ENCODE measurements at regions not wholly inside any gene's neighbourhood (a gene's known extent, or its start where the extent isn't known, plus 50 kb on each side); places are given as distances from the start of the nearest gene placed in this dataset.
A peak's percentile ranks its signal among the peaks of the same experiment; 100 is the strongest.

DNA sequence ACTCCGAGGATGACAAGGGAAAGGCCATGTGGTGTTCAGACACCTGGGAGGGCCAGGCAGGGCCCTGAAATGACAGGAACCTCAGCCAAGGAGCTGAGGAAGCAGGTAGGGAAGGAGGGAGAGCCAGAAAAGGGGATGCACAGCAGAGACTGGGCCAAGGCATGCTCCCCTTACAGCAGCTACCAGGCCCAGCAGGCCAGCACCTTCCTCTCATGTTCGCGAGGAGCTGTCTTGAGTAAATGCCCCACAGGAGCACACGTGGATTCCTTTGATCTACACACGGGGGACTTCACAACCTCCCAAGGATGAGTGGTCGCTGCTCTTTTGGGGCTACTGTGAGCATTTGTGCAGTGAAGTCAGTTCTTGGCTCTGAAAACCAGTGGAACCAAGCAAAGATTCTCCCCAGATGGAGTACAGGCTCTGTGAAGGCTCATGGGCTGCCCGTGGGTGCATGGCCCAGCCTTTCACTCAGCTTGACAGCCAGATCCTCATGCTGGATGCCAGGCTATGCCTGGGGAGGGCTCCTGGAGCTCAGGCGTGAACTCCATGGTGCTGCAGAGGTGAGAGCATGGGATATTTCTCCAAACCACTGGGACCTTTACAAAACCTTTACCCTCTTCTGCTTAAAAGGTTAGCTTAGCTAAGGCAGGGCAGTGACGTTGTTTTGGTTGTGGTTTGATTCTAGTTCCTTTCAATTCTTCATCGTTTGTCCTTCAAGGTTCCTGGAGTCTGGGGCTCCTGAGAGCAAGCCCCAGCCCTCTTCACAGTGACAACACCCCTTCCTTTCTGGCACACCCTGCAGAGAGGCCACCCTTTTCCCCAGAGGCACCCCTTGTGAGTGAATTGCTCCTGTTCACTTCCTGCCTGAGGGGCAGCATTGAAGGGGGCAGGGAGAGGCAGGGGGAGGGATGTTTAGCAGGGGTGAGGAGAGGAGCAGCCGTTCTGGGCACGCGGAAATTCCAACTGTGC, 74.2 kb upstream of the ZPBP start:
- DNase-seq (ENCODE audit: low spot score) = no peak

DNA sequence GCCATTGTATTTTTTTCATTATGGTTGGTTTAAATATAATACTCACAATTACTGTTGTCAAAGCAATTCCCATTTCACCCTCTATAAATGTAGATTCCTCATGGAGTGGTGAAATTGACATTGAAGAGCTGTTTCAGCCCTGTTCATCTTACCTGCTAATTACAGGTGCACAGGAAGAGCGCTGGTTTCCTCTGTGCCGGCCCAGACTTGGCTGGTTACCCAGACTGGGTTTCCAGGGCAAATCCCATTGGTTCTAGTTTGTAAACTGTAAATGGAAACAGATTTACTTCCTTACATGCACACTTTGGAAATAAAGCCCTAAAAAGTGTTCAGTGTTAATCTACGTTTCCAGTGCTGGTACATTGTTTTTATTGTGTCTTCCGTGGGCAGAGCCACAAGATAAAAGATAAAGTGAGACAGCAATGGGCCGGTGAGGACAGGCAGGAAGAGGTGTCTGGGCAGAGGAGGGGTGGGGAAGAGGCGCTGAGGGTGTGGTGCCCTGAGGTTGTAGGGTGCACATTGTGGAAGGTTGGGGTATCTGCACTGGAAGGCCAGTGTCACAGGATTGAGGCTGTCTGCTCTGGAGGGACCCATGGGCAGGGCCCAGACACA, 71.6 kb upstream of the ZPBP start:
- DNase-seq (ENCODE audit: low spot score) = no peak

DNA sequence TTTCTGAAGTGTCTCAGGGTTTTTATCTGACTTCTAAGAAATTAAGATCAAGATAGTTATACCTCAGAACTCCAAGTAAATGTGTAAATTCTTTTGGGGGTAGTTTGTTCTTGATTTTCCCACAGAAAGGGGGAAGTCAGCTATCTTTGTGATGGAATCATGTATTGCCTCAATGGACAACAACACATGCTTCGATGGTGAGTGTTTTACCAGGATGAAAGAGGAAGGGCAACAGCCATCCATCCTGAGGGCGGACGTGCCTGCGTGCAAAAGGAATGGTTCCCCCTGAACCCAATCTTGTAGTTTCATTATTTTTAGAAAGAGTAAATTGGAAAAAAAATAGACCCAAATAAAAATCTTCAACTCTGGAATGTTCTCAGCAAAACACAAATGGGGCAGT, 67.2 kb upstream of the ZPBP start:
- no peak for DNase-seq (ENCODE audit: low spot score)

DNA sequence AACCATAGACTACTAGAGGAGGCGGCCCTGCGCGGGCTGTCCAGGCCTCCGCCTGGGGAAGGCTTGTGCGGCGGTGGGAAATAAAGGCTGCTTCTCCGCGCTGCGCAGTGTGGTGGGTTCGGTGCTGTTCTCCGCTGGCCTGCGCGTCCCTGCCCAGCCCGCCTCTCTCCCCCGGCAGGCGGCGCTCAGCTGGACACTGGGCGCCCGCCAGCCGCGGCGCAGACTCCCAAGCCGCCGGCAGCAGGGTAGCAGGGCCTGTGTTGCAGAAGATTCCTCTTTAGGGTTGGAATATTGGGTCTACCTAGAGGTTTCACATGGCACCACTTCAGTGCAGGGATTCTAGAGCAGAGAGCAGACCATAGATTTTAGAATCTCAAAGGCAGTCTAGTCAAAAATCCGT, 66.1 kb upstream of the ZPBP start:
- no peak for DNase-seq (ENCODE audit: low spot score)

DNA sequence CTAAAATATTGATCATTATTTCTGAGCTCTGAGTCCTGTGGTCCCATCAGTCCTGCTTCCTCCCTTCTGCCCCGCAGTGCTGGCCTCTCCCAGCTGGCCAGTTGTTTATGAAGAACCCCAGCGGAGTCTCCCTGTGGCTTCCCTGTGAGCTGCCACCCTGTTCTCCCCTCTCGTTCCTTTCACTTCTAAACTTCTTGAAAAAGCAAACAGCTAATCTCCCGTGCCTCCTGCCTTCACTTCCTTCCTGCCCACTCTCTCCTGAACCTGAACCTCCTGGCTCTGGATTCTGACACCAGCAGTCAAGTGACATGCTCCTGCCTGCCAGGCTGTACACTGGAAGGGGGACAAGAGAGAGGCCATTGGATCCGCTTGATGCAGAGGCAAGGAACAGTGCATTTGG, 63.7 kb upstream of the ZPBP start:
- no peak for DNase-seq (ENCODE audit: low spot score)

DNA sequence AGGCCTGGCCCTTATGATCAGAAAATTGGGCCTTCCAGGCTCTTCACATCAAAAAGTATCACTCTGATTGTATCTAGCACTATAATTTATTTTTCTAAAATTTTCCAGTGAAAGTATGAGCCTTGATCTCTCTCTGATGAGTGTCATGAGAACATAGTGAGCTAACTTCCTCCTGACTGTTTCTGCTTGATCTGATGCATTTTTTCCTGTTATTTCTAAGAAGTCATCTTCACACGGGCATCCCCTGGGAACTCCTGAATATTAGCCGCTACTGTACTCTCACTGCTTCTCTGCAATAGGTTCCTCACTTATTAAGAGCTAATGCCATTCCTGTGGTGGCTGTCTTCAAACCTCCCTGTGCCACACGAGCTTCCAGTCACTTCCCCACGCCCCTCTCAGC, 63.1 kb upstream of the ZPBP start:
- DNase-seq (ENCODE audit: low spot score) = no peak

DNA sequence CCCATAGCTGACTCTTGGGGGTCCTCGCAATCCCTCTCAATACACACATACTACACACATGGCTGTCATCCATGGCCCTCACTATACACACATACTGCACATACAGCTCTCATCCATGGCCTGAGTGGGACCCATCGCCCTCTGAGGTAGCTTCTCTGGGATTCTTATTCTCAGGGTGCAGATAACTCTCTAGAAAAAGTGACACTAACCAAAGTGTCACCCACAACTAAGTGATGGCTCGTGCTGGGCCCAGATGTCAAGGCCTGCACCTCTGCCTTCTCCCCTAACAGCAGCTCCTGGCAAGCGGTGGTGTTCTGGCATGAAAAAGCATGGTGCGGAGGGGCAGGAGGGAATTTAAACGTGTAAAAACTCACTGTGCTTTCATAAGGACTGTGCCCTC, 62.7 kb upstream of the ZPBP start:
- DNase-seq (ENCODE audit: low spot score) = no peak

DNA sequence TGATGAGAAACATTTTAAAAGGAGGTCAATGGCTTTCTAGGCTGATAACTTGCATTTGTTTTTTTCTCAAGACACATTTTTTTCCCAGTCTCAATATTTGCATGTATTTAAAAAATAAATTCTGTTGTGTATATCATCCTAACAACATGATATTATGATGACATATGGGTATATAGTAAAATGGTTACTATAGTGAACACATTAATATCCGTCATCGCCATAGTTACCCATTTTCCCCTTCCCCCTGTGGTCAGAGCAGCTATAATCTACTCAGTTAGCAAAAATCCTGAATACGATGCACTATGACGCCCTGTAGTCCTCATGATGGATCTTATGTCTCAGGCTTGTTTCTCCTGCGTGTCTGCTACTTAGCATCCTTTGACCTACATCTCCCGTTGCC, 60.9 kb upstream of the ZPBP start:
- no peak for DNase-seq (ENCODE audit: low spot score)

DNA sequence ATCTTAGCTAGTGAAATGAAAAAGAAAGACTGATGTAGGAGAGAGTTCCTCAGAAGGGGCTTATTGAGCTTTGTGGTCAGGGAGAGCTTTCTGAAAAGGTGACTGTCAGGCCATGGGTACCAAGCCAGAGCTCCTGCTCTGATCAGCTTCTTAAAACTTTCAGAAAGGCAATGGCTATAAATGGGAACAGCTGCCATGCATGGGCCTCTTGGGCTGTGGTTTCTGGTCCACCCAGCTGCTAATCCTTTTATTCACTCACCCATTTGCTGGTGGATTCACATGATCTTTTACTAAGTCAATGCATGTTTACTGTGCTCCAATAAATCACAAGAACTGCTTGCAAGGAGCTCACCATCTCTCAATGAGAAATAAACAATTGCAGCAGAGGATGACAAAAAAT, 60.1 kb upstream of the ZPBP start:
- no peak for DNase-seq (ENCODE audit: low spot score)

DNA sequence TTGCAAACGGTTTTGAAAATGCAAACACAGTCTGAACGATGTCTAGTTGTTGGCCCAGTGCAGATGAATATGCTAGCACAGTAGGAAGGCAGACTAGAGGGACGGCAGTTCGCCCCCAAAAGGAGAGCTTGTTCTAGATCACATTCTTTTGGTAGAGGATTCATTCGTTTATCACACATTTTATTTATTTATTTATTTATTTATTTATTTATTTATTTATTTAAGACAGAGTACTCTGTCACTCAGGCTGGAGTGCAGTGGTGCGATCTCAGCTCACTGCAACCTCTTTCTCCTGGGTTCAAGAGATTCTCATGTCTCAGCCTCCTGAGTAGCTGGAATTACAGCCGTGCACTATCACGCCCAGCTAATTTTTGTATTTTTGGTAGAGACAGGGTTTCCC, 59.4 kb upstream of the ZPBP start:
- DNase-seq (ENCODE audit: low spot score) = no peak

DNA sequence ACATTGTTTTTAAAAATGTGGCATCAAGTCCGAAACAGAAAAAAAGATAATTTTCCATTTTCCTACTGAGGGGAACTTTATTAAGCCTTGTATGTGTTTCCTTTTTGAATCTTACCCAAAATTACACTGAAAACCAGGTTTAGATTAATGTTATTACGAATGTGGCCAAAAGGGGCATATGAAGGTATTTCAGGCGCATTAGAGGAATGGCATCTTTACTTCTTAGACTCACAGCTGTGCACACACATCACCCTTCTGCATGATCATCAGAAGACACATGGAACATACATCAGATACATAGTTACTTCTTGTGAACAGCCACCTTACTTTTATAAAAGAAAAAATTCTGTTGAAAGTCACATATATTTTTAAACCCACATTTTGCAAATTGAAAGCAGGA, 58.6 kb upstream of the ZPBP start:
- DNase-seq (ENCODE audit: low spot score) = no peak

DNA sequence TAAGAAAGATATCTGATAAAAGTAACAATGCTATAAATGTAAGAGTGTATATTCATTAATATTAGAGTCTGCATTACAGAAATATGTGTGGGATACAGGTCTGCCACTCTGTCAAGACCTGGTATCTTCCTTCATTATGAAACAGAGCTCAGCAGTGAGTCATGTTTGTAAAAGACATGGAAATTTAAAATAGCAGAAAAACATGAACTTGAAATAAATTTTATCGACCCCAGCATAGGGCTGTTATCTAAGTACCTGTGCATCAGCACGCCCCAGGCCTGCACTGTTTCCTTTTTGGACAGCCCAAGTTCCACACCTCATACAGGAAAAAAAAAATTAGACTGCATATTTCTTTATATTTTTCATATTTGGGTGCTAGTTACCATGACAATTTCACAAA, 58.0 kb upstream of the ZPBP start:
- DNase-seq (ENCODE audit: low spot score) = no peak

DNA sequence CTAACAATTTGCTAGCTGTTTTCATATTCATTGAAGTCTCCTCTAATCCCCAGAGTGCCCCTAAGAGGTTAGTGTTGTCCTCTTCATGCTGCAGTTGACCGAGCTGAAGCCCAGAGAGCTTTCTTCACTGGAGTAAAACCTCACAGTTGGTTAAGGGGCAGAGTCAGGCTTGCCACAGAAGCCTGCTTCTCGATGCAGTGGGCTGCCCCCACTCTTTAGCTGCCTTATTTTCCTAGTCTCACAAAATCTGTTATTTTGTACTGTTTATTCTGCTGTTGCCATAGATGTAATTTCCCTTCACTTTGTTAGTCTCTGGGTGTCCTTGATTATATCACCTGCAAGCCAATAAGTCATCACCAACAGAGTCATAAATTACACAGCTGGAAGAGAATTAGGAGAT, 56.3 kb upstream of the ZPBP start:
- no peak for DNase-seq (ENCODE audit: low spot score)

DNA sequence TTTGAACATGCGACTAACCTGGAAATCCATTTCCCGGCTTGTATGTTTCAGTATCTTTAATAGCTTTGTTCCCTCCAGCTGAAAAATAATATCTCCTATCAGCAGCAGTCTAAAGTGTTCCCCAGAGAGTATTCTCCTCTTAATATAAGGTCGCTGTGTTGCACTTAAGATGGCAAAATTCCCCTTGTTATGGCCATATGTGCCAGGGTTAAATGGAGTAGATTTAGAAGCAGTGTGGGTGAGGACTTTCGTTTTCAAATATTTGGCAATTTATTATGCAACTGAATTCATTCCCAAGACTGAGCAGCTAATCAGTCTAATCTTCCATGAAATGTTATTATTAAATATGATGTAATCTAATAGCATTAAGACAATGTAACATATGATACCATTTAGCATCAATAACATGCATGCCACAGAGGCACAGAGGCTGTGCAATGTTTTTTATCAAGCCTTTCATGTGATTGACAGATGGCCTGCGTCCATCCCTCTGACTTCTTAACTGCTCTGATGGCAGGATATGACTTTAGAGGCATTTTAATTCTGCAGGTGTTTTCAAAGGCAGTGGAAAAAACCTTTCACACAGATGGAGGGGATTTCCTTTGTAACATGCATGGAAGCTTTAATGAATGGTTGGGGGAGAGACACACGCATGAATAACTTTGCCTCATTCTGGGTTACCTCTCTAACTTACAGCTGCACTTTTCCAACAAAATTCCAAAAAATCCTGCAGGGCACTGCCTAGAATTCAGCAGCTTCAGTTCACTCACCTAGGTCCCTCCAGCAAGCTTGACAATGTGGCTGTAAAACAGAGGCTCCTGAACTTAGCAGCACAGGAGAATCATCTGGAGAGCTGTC, 55.1 kb upstream of the ZPBP start:
- peak; percentile 25 for DNase-seq (ENCODE audit: low spot score)

DNA sequence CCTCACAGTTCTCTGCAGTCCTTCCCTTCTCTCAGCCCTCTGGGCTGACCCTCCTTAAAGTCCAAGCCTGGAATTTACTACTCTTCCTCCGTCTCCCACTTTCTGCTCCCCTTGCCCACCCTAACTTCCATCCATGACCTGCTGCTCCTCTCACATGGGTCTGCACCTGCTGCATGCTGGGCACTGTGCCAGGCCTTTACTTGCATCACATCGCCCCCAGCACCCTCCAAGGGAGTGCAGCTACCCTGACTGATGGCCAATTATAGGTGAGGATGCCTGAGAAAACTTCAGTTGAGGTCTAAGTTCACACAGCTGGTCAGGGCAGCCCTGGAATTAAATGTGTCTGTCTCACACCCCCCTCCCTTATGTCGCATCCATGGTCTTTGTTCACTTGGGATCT, 53.6 kb upstream of the ZPBP start:
- DNase-seq (ENCODE audit: low spot score) = no peak

DNA sequence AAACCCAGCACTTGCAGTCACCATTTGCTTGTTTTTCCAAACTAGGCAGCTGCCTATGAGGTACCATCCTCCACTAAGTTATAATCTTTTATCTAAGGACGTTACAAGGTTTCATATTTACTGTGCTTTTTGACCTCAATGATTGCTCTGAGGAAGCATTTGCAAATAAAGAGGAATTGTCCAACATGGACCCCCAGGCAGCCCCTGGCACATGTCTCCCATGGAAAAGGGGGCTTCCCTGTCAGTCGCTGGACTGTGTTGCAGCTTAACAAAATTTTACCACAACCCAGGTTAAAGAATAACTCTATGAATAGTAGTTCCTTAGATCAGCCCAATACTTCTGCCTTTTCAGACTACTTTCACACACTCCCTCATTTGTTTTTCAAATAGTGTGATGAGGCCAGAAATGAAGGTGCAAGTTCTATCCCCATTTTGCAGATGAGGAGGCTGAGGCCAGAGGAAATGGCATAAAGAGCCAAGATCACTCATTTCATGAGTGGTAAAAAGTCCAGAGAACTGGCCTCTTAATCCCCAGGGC, 52.8 kb upstream of the ZPBP start:
- DNase-seq (ENCODE audit: low spot score) = peak; percentile 35

DNA sequence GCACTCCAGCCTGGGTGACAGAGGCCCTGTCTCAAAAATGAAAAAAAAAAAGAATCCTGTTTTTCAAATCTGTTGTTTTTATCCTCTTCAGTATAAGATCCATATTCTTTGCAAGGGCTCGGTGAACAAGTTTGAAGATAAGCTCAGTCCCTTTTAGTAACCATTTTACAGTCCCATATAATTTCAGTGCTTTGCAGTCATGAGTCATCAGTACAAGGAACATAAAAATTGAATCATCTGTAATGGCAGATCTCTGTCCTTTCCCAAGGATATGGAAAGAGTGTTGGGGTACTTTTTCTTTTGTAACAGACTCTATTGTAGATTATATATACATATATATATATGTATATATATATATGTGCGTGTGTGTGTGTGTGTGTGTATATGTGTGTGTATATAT, 52.2 kb upstream of the ZPBP start:
- no peak for DNase-seq (ENCODE audit: low spot score)
